IMR-90 (cell line): ENCODE measurements at regions not wholly inside any gene's neighbourhood (a gene's known extent, or its start where the extent isn't known, plus 50 kb on each side); places are given as distances from the start of the nearest gene placed in this dataset.

ENCODE experiments used
- ATAC-seq: fragments of 200-7000 bp; cut with Tn5 transposase; 2 replicates; pipeline ENCODE4 v1.9.1; 2020; ENCODE audit warnings: low read depth, mild to moderate bottlenecking, moderate library complexity
- BruUV-seq: library from RNA; stranded (reverse); fragments of 400-500 nt; replicated peaks from 2 replicates; lab custom pipeline; 2021; lab: Mats Ljungman, UMichigan
- CTCF ChIA-PET: fragments of 300-600 bp; formaldehyde crosslinking; extraction: SDS; loops from one replicate; lab custom pipeline; 2021; ENCODE audit warnings: antibody characterized with exemption; lab: Yijun Ruan, JAX
- POLR2A ChIA-PET: fragments of 300-600 bp; sonication (Branson Sonifier 250); formaldehyde crosslinking; loops from one replicate; lab custom pipeline; 2022; ENCODE audit warnings: antibody characterized with exemption; ENCODE audit not compliant: unreplicated experiment; lab: Charles Lee
- DNase-seq: peaks from one replicate; pipeline ENCODE4 v3.0.0; 2013
- H2AFZ ChIP-seq: replicated peaks from 2 replicates; pipeline ENCODE3; 2013; ENCODE audit warnings: low read length, mild to moderate bottlenecking; ENCODE audit not compliant: poor library complexity
- H2AK5ac ChIP-seq: 2 replicates; pipeline ENCODE4 v1.6.1; 2013; ENCODE audit warnings: low read depth, low read length, inconsistent platforms
- H2AK9ac ChIP-seq: replicated peaks from 2 replicates; pipeline ENCODE3; 2013; ENCODE audit warnings: mild to moderate bottlenecking, low read depth, low read length, moderate library complexity; ENCODE audit not compliant: poor library complexity
- H2BK120ac ChIP-seq: 2 replicates; pipeline ENCODE4 v1.6.1; 2013; ENCODE audit warnings: low read depth, low read length, inconsistent platforms
- H2BK15ac ChIP-seq: 3 replicates; pipeline ENCODE4 v1.6.1; 2013; ENCODE audit warnings: low read depth, low read length, inconsistent platforms
- H2BK20ac ChIP-seq: 2 replicates; pipeline ENCODE4 v1.6.1; 2013; ENCODE audit warnings: low read depth, mild to moderate bottlenecking, inconsistent platforms, low read length, moderate library complexity
- H2BK5ac ChIP-seq: 2 replicates; pipeline ENCODE4 v1.6.1; 2013; ENCODE audit warnings: mild to moderate bottlenecking, low read depth, low read length, inconsistent platforms; ENCODE audit not compliant: poor library complexity, severe bottlenecking
- H3K14ac ChIP-seq: replicated peaks from 2 replicates; pipeline ENCODE4 v1.6.1; 2013; ENCODE audit warnings: low read depth, low read length, inconsistent platforms
- H3K18ac ChIP-seq: 2 replicates; pipeline ENCODE4 v1.6.1; 2013; ENCODE audit warnings: low read depth, low read length, control low read depth
- H3K23ac ChIP-seq: 2 replicates; pipeline ENCODE4 v1.6.1; 2013; ENCODE audit warnings: low read depth, low read length, inconsistent platforms
- H3K27ac ChIP-seq: 2 replicates; pipeline ENCODE4 v1.5.1; 2013; ENCODE audit warnings: mild to moderate bottlenecking, control low read depth, low read length; ENCODE audit not compliant: insufficient read depth
- H3K27me3 ChIP-seq: 2 replicates; pipeline ENCODE4 v1.6.1; 2013; ENCODE audit warnings: low read length; ENCODE audit not compliant: control insufficient read depth, insufficient read depth
- H3K36me3 ChIP-seq: 2 replicates; pipeline ENCODE4 v1.6.1; 2013; ENCODE audit warnings: low read length, mixed read lengths; ENCODE audit not compliant: control insufficient read depth, insufficient read depth
- H3K4ac ChIP-seq: 2 replicates; pipeline ENCODE4 v1.6.1; 2013; ENCODE audit warnings: low read depth, low read length, inconsistent platforms
- H3K4me1 ChIP-seq: 2 replicates; pipeline ENCODE4 v1.6.1; 2013; ENCODE audit warnings: low read length, mixed read lengths; ENCODE audit not compliant: control insufficient read depth, insufficient read depth
- H3K4me2 ChIP-seq: 2 replicates; pipeline ENCODE4 v1.6.1; 2013; ENCODE audit warnings: low read depth, mild to moderate bottlenecking, control low read depth, low read length, moderate library complexity
- H3K4me3 ChIP-seq: 2 replicates; pipeline ENCODE4 v1.5.1; 2013; ENCODE audit warnings: low read depth, mild to moderate bottlenecking, control low read depth, low read length, moderate library complexity; ENCODE audit not compliant: insufficient read depth
- H3K56ac ChIP-seq: 2 replicates; pipeline ENCODE4 v1.6.1; 2013; ENCODE audit warnings: low read length, inconsistent platforms; ENCODE audit not compliant: insufficient read depth; ENCODE audit errors: extremely low read depth
- H3K79me1 ChIP-seq, 2 experiments: 2 replicates each; pipeline ENCODE4 v1.6.1; 2013; ENCODE audit warnings: low read length in 2 of 2, inconsistent platforms in 1 of 2, low read depth in 1 of 2
- H3K9ac ChIP-seq: 2 replicates; pipeline ENCODE4 v1.6.1; 2013; ENCODE audit warnings: low read depth, low read length, control low read depth
- H3K9me1 ChIP-seq: 2 replicates; pipeline ENCODE4 v1.6.1; 2013; ENCODE audit warnings: low read length, inconsistent platforms; ENCODE audit not compliant: insufficient read depth
- H3K9me3 ChIP-seq: 2 replicates; pipeline ENCODE4 v1.6.1; 2013; ENCODE audit warnings: low read length; ENCODE audit not compliant: control insufficient read depth, insufficient read depth
- H4K20me1 ChIP-seq: 2 replicates; pipeline ENCODE4 v1.6.1; 2013; ENCODE audit warnings: low read length, inconsistent platforms; ENCODE audit not compliant: insufficient read depth
- H4K5ac ChIP-seq: 2 replicates; pipeline ENCODE4 v1.6.1; 2013; ENCODE audit warnings: mild to moderate bottlenecking, low read depth, low read length, control low read depth
- H4K8ac ChIP-seq, 2 experiments: 2 replicates each; pipeline ENCODE4 v1.6.1; 2013; ENCODE audit warnings: low read depth in 2 of 2, low read length in 2 of 2, control low read depth in 1 of 2, inconsistent platforms in 1 of 2
- H4K91ac ChIP-seq: 2 replicates; pipeline ENCODE4 v1.6.1; 2013; ENCODE audit warnings: low read depth, low read length, inconsistent platforms; ENCODE audit not compliant: insufficient read depth
- BHLHE40 ChIP-seq: fragments of 150-350 bp; IDR thresholded peaks from 2 replicates; pipeline ENCODE4 v1.6.1; 2016; ENCODE audit warnings: mild to moderate bottlenecking, low read depth, low read length
- CEBPB ChIP-seq: IDR thresholded peaks from 2 replicates; pipeline ENCODE4 v1.6.1; 2012; ENCODE audit warnings: low read depth, low read length, improper control_type of control experiment
- CHD1 ChIP-seq: IDR thresholded peaks from 2 replicates; pipeline ENCODE4 v1.6.1; 2012; ENCODE audit warnings: low read depth, low read length, improper control_type of control experiment
- CTCF ChIP-seq: conservative IDR thresholded peaks from 2 replicates; pipeline ENCODE4 v1.5.1; 2012; ENCODE audit warnings: mild to moderate bottlenecking, low read depth, low read length, improper control_type of control experiment
- ELK1 ChIP-seq: fragments of 150-350 bp; IDR thresholded peaks from 2 replicates; pipeline ENCODE4 v1.6.1; 2016; ENCODE audit warnings: low read depth, mild to moderate bottlenecking, low read length, moderate library complexity, borderline replicate concordance
- FOS ChIP-seq: fragments of 150-350 bp; IDR thresholded peaks from 2 replicates; pipeline ENCODE4 v1.6.1; 2016; ENCODE audit warnings: low read depth, low read length
- MAFK ChIP-seq: IDR thresholded peaks from 2 replicates; pipeline ENCODE4 v1.6.1; 2012; ENCODE audit warnings: low read depth, low read length, improper control_type of control experiment
- MAZ ChIP-seq: IDR thresholded peaks from 2 replicates; pipeline ENCODE4 v1.6.1; 2012; ENCODE audit warnings: low read depth, mild to moderate bottlenecking, low read length, improper control_type of control experiment, moderate library complexity, borderline replicate concordance
- MXI1 ChIP-seq: IDR thresholded peaks from 2 replicates; pipeline ENCODE4 v1.6.1; 2012; ENCODE audit warnings: low read depth, mild to moderate bottlenecking, low read length, moderate library complexity, borderline replicate concordance
- NFE2L2 ChIP-seq: fragments of 150-350 bp; IDR thresholded peaks from 2 replicates; pipeline ENCODE4 v1.6.1; 2016; ENCODE audit warnings: low read depth, mild to moderate bottlenecking, low read length
- POLR2A ChIP-seq: IDR thresholded peaks from 2 replicates; pipeline ENCODE4 v1.6.1; 2012; ENCODE audit warnings: mild to moderate bottlenecking, low read depth, low read length
- RAD21 ChIP-seq: IDR thresholded peaks from 2 replicates; pipeline ENCODE4 v1.6.1; 2012; ENCODE audit warnings: low read length, improper control_type of control experiment
- RCOR1 ChIP-seq: IDR thresholded peaks from 2 replicates; pipeline ENCODE4 v1.6.1; 2012; ENCODE audit warnings: mild to moderate bottlenecking, low read length, improper control_type of control experiment; ENCODE audit not compliant: insufficient replicate concordance
- RFX5 ChIP-seq: IDR thresholded peaks from 2 replicates; pipeline ENCODE4 v1.8.0; 2012; ENCODE audit warnings: low read depth, mild to moderate bottlenecking, low read length, moderate library complexity
- SMC3 ChIP-seq: fragments of 150-350 bp; IDR thresholded peaks from 2 replicates; pipeline ENCODE4 v1.6.1; 2016; ENCODE audit warnings: low read depth, mild to moderate bottlenecking, antibody characterized with exemption, low read length, moderate library complexity
- USF2 ChIP-seq: fragments of 150-350 bp; IDR thresholded peaks from 2 replicates; pipeline ENCODE4 v1.6.1; 2017; ENCODE audit warnings: mild to moderate bottlenecking, antibody characterized with exemption, low read length, low read depth
- WGBS, 2 experiments: methylation state at CpG; one replicate each; pipeline versions ENCODE4 v1.1.5 to v1.1.7; 2013; ENCODE audit warnings: missing lambda C conversion rate in 2 of 2; ENCODE audit not compliant: insufficient read length in 1 of 2; ENCODE audit errors: extremely low coverage in 2 of 2; 5-methylcytosine and 5-hydroxymethylcytosine counted together
- dilution Hi-C: fragments of 300-500 bp; cut with HindIII; formaldehyde crosslinking; loops from one replicate; pipeline ENCODE4 v1.14.3; 2018; ENCODE audit warnings: low sequenced_read_pairs; ENCODE audit not compliant: unreplicated experiment
- in situ Hi-C: fragments of 300-500 bp; cut with MboI; formaldehyde crosslinking; loops from 3 replicates; pipeline ENCODE4 v1.14.3; 2019; ENCODE audit warnings: low sequenced_read_pairs, inconsistent platforms, mixed read lengths
- intact Hi-C: fragments of 100-400 bp; cut with micrococcal nuclease; formaldehyde crosslinking; loops from 2 replicates; pipeline ENCODE4 v1.10.0; 2022

GRCh38 chr13:106702505-106702904, 134.6 kb upstream of the ARGLU1 start:
- ATAC-seq: no peak
- no peak overlapping the region for H4K91ac ChIP-seq
- BruUV-seq: no TSS peak
- H3K79me1 ChIP-seq: no peaks in the 10 kb centered on the region
- WGBS, 2 experiments: no CpG with 5 or more reads among the region's 9 CpGs
- no peak overlapping the region for H4K5ac ChIP-seq
- no peak overlapping the region for H3K4me3 ChIP-seq
- no peak overlapping the region for H2BK5ac ChIP-seq
- no peak overlapping the region for H4K8ac ChIP-seq
- H3K4ac ChIP-seq: no peak overlapping the region
- no peak overlapping the region for H3K56ac ChIP-seq
- no peaks in the 10 kb centered on the region for H3K4me1 ChIP-seq
- H4K20me1 ChIP-seq: no peaks in the 10 kb centered on the region
- no peak overlapping the region for H2BK15ac ChIP-seq
- H3K4me2 ChIP-seq: no peak overlapping the region
- dilution Hi-C loops (no loop called here), intact Hi-C loops (no loop called here), in situ Hi-C loops (no loop called here)
- H2AK5ac ChIP-seq: no peak overlapping the region
- H2BK20ac ChIP-seq: no peak overlapping the region
- no peak overlapping the region for H2AFZ ChIP-seq
- H3K9me3 ChIP-seq: no peaks in the 10 kb centered on the region
- TF ChIP-seq RFX5: no peak
- TF ChIP-seq CTCF: no peak
- TF ChIP-seq CEBPB: no peak
- no peak for TF ChIP-seq MAFK
- no peak for TF ChIP-seq USF2
- TF ChIP-seq BHLHE40: no peak
- TF ChIP-seq POLR2A: no peak
- TF ChIP-seq NFE2L2: no peak
- TF ChIP-seq MXI1: no peak
- no peak for TF ChIP-seq ELK1
- TF ChIP-seq RAD21: no peak
- no peak for TF ChIP-seq FOS
- no peak for TF ChIP-seq SMC3
- TF ChIP-seq MAZ: no peak
- no peak for TF ChIP-seq RCOR1
- TF ChIP-seq CHD1: no peak
- no peak overlapping the region for H3K27ac ChIP-seq
- H3K27me3 ChIP-seq: no peaks in the 10 kb centered on the region
- H3K18ac ChIP-seq: no peak overlapping the region
- ChIA-PET CTCF (interaction anchor here (0.5 kb wide), 1 partner anchor 141 kb away, joined by 4 read pairs; no protein-coding TSS in a partner anchor), POLR2A (no interaction called here)
- no peak overlapping the region for H2BK120ac ChIP-seq
- H3K14ac ChIP-seq: no peak overlapping the region
- no peak for DNase-seq
- H2AK9ac ChIP-seq: no peak overlapping the region
- H3K23ac ChIP-seq: no peak overlapping the region
- H3K36me3 ChIP-seq: no peaks in the 10 kb centered on the region
- H3K9me1 ChIP-seq: no peaks in the 10 kb centered on the region
- H3K9ac ChIP-seq: no peak overlapping the region
